Hepatocyte (in vitro differentiated cells): ENCODE measurements at regions not wholly inside any gene's neighbourhood (a gene's known extent, or its start where the extent isn't known, plus 50 kb on each side); places are given as distances from the start of the nearest gene placed in this dataset.

Experiments
- EZH2 ChIP-seq: fragments of 200-600 bp; sonication (generic); IDR thresholded peaks from 2 replicates; pipeline ENCODE4 v1.6.1; 2016; ENCODE audit warnings: antibody characterized with exemption, mild to moderate bottlenecking, borderline replicate concordance
- TF ChIP-seq, protein P1 (sequence below): fragments of 200-600 bp; sonication (generic); IDR thresholded peaks from 2 replicates; pipeline ENCODE4 v1.5.1; 2016; ENCODE audit warnings: antibody characterized with exemption, mild to moderate bottlenecking; ENCODE audit not compliant: poor library complexity

DNA sequence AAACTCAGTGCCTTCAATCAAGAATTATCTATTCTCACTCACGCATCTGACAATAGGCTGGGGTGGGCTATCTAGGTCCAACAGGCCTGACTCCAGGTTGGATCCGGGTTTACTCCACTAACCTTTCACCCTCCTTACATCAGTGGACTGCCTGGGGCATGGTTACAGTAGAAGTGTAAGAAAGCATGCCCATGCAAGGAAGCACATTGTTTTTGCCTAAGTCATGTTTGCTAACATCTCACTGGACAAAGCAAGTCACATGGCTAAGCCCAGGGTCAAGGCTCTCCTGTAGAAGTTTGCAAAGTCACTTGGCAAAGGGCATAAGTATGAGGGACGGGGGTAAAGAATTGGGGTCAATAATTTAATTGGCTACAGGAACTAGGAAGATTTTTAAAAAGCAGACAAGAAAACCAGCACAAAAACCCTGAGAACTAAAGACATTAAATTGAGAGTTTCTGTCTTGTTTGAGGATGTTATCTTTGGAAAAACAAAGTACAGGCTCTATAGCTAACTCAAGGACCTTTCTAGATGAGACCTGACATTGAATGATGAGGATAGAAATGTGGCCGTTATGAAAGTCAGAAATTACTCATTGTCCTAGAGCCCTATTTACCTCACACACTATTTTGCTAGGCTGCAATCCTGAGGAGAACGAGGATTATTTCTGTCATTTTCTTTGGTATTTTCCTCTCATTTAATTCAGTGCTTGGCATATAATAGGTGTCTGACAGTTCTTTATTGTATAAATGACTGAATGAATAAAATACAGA lies 214.2 kb downstream of the IL20RB start:
- TF ChIP-seq, protein P1, sequence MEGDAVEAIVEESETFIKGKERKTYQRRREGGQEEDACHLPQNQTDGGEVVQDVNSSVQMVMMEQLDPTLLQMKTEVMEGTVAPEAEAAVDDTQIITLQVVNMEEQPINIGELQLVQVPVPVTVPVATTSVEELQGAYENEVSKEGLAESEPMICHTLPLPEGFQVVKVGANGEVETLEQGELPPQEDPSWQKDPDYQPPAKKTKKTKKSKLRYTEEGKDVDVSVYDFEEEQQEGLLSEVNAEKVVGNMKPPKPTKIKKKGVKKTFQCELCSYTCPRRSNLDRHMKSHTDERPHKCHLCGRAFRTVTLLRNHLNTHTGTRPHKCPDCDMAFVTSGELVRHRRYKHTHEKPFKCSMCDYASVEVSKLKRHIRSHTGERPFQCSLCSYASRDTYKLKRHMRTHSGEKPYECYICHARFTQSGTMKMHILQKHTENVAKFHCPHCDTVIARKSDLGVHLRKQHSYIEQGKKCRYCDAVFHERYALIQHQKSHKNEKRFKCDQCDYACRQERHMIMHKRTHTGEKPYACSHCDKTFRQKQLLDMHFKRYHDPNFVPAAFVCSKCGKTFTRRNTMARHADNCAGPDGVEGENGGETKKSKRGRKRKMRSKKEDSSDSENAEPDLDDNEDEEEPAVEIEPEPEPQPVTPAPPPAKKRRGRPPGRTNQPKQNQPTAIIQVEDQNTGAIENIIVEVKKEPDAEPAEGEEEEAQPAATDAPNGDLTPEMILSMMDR = no peak
- no peak for TF ChIP-seq EZH2
